GM19240 (cell line): ENCODE measurements at regions not wholly inside any gene's neighbourhood (a gene's known extent, or its start where the extent isn't known, plus 50 kb on each side); places are given as distances from the start of the nearest gene placed in this dataset.

Source experiments
- DNase-seq: peaks from one replicate; pipeline ENCODE4 v3.0.0; 2011; ENCODE audit warnings: low spot score; ENCODE audit not compliant: insufficient read length

GRCh38 chr12:70151993-70152392 is 91.2 kb upstream of the CNOT2 start:
- DNase-seq: no peak

DNA sequence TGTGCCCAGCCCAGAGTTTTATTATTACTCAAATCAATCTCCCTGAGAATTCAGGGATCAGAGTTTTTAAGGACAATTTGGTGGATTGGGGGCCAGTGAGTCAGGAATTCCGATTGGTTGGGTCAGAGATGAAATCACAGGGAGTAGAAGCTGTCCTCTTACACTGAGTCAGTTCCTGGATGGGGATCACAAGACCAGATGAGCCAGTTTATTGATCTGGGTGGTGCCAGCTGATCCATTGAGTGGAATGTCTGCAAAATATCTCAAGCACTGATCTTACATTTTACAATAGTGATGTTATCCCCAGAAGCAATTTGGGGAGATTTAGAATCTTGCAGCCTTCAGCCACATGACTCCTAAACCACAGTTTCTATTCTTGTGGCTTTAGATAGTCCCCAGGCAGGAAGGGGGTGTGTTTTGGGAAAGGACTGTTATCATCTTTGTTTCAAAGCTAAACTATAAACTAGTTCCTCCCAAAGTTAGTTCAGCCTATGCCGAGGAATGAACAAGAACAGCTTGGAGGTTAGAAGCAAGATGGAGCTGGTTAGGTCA is 89.1 kb upstream of the CNOT2 start:
- no peak for DNase-seq

DNA sequence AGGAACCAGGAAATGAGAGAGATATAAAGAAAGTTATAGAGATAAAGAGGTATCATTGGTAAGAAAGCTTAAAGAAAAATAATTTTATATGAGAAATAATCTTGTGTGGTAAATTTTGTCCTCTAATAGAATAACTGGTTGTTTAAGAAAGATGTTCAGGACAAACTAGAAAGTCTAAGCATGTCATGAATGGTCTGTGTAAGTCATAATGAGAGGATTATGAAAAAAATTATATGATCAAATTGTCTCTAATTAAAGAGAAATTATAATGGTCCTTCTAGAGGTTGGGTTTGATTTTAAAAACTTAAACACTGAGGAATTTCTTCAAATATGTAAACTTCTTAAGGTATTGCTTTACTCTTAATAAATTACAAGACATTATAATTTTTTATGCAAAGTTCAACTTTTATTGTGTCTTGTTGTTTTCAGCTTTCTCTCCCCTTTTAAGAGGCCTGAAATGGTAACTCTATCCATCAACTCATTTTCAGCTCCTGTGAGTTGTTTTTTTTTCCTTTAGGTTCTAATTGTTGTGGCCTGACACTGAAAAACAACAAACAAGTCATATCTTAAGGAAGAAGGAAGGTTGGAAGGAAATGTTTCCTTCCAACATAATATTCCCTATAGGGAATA is 88.2 kb upstream of the CNOT2 start:
- DNase-seq: no peak

- no peak for DNase-seq
Observed at GRCh38 chr12:70157099-70157498, 86.1 kb upstream of the CNOT2 start.

DNA sequence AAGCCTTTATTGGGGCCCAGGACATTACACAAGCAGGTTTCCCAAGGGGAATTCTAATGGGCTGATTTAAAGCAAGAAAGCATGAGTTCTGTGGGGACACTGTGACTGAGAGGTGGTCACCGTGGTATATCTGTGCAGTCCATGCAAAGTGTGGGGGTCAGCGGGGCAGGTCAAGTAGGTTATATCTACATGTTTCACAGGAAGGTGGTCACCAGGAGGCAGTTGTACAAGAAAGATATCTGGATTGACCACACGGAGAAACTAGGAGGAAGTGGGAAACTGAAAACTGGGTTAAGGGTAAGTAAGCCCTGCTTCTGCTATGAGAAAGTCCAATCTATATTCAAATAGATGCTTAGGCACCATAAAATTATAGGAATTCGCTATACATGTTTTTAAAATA is 77.8 kb upstream of the CNOT2 start:
- no peak for DNase-seq

- DNase-seq: no peak
Observed at GRCh38 chr12:70176290-70176689, 66.9 kb upstream of the CNOT2 start.

DNA sequence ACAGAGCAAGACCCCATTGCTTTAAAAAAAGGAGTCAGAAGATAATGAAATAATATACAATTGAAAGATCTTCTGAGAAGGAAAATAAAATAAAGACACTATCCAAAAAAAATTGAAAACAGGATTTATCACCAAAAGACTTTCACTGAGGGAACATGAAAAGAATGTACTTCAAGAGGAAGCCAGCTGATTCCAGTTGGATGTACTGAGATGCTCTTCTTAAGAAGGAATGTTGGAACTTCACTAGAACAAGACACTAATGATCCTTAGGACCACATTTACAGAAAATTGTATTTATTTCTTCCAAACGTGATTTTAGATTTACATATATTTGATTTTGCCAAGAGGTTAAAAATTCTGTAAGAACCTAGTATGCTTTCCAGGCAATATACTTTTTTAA is 65.6 kb upstream of the CNOT2 start:
- DNase-seq: no peak

DNA sequence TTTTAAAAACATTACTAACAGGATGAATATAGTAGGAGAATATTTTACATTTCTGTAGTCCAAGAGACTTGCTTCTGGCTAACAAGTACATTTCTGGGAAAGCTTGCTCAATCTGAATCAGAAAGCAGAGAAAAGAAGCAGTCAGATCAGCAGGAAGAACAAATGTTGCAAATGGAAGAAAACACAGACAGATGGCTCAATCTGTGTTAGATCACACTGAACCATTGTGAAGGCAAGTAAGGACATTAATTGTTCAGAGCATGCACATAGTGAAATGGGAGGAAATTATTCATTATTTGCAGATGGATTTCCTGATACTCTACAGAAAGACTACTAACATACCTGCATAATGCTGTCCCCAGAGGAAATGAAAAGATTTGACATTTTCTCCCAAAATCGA is 65.2 kb upstream of the CNOT2 start:
- no peak for DNase-seq

- no peak for DNase-seq
Observed at GRCh38 chr12:70180130-70180529, 63.1 kb upstream of the CNOT2 start.

GRCh38 chr12:70185301-70185700 is 57.9 kb upstream of the CNOT2 start:
- DNase-seq: no peak

- no peak for DNase-seq
Observed at GRCh38 chr12:70186436-70186835, 56.8 kb upstream of the CNOT2 start.

DNA sequence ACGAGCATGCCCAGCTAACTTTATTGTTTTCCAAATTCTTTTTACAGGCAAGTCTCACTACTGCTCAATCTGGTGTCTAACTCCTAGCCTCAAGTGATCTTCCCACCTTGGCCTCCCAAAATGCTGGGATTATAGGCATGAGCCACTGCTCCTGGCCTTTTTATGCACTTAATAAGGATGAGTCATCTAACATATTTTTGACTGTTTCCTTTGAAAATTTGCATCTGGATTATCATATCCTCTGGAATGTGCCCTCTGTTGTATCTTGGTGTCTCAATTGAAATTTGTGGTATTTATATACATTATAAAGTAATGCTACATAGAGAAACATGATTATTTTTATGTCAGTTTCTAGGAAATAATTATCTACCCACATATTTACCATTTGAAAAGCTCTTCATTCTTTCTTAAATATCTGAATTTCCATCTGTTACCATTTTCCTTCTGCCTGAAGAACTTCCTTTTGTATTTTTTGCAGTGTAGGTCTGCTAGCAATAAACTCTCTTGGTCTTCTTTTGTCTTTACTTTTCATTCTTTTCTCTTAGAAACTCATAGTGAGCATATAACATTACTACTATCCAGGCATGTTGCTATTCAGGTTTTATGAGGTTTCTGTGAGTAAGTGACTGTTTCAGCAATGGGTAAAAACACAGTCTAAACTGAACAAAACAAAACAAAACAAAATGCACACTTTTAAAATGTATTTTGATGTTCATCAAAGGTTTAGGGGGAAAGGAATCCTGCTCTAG is 52.8 kb upstream of the CNOT2 start:
- DNase-seq: no peak
